ENCODE measurements at regions not wholly inside any gene's neighbourhood (a gene's known extent, or its start where the extent isn't known, plus 50 kb on each side); places are given as distances from the start of the nearest gene placed in this dataset.

GRCh38 chr3:159123877-159124276 lies 322.0 kb downstream of the MFSD1 start:
- no peaks in the 10 kb centered on the region for H4K20me1 ChIP-seq (ENCODE audit: insufficient read depth)
- no peak overlapping the region for H2AFZ ChIP-seq (ENCODE audit: low read depth)

GRCh38 chr3:159126261-159127020 lies 324.6 kb downstream of the MFSD1 start:
- no peaks in the 10 kb centered on the region for H3K36me3 ChIP-seq (ENCODE audit: insufficient read depth)
- H3K4me3 ChIP-seq (IDR thresholded peaks at IDR 0.05; ENCODE audit: insufficient read depth, low read depth, low read length) = no peak overlapping the region
- no peak overlapping the region for H2AFZ ChIP-seq (ENCODE audit: low read depth)
- no peaks in the 10 kb centered on the region for H4K20me1 ChIP-seq (ENCODE audit: insufficient read depth)
- no peak for TF ChIP-seq CTCF (conservative IDR thresholded peaks at IDR 0.05; ENCODE audit: low read depth, low read length)
- H3K27ac ChIP-seq = no peak overlapping the region
- no peaks in the 10 kb centered on the region for H3K4me1 ChIP-seq (ENCODE audit: low read depth, poor library complexity, severe bottlenecking)
- no peaks in the 10 kb centered on the region for H3K79me2 ChIP-seq (ENCODE audit: insufficient read depth, low read depth)
- H3K9ac ChIP-seq = no peak overlapping the region
- H3K27me3 ChIP-seq (ENCODE audit: insufficient read depth, low read depth) = no peaks in the 10 kb centered on the region
- H3K4me2 ChIP-seq = no peak overlapping the region

More at GRCh38 chr3:159123877-159124276, 322.0 kb downstream of the MFSD1 start:
- H3K4me1 ChIP-seq (ENCODE audit: low read depth, poor library complexity, severe bottlenecking) = no peaks in the 10 kb centered on the region
- H3K79me2 ChIP-seq (ENCODE audit: insufficient read depth, low read depth) = no peaks in the 10 kb centered on the region
- H3K27me3 ChIP-seq (ENCODE audit: insufficient read depth, low read depth) = no peaks in the 10 kb centered on the region
- TF ChIP-seq CTCF (conservative IDR thresholded peaks at IDR 0.05; ENCODE audit: low read depth, low read length) = no peak
- no peak overlapping the region for H3K9ac ChIP-seq
- no peak overlapping the region for H3K4me3 ChIP-seq (IDR thresholded peaks at IDR 0.05; ENCODE audit: insufficient read depth, low read depth, low read length)
- no peaks in the 10 kb centered on the region for H3K36me3 ChIP-seq (ENCODE audit: insufficient read depth)
- H3K27ac ChIP-seq = no peak overlapping the region
- no peak overlapping the region for H3K4me2 ChIP-seq

- no peak overlapping the region for H2AFZ ChIP-seq (ENCODE audit: low read depth)
- H3K4me2 ChIP-seq = no peak overlapping the region
- H3K27me3 ChIP-seq (ENCODE audit: insufficient read depth, low read depth) = no peaks in the 10 kb centered on the region
- no peaks in the 10 kb centered on the region for H3K36me3 ChIP-seq (ENCODE audit: insufficient read depth)
- H3K4me3 ChIP-seq (IDR thresholded peaks at IDR 0.05; ENCODE audit: insufficient read depth, low read depth, low read length) = no peak overlapping the region
- H4K20me1 ChIP-seq (ENCODE audit: insufficient read depth) = no peaks in the 10 kb centered on the region
- no peaks in the 10 kb centered on the region for H3K79me2 ChIP-seq (ENCODE audit: insufficient read depth, low read depth)
- H3K9ac ChIP-seq = no peak overlapping the region
- TF ChIP-seq CTCF (conservative IDR thresholded peaks at IDR 0.05; ENCODE audit: low read depth, low read length) = no peak
- no peaks in the 10 kb centered on the region for H3K4me1 ChIP-seq (ENCODE audit: low read depth, poor library complexity, severe bottlenecking)
- no peak overlapping the region for H3K27ac ChIP-seq
Observed at GRCh38 chr3:159127021-159127392, 325.2 kb downstream of the MFSD1 start.

- TF ChIP-seq CTCF (conservative IDR thresholded peaks at IDR 0.05; ENCODE audit: low read depth, low read length) = no peak
- Histone ChIP-seq H3K36me3 (ENCODE audit: insufficient read depth) (no peaks in the 10 kb centered on the region), H3K27me3 (ENCODE audit: insufficient read depth, low read depth) (no peaks in the 10 kb centered on the region), H2AFZ (ENCODE audit: low read depth) (no peak overlapping the region), H3K79me2 (ENCODE audit: insufficient read depth, low read depth) (no peaks in the 10 kb centered on the region), H3K27ac (no peak overlapping the region), H4K20me1 (ENCODE audit: insufficient read depth) (no peaks in the 10 kb centered on the region), H3K4me1 (ENCODE audit: low read depth, poor library complexity, severe bottlenecking) (no peaks in the 10 kb centered on the region), H3K4me2 (no peak overlapping the region), H3K9ac (no peak overlapping the region), H3K4me3 (IDR thresholded peaks at IDR 0.05; ENCODE audit: insufficient read depth, low read depth, low read length) (no peak overlapping the region)
Observed at GRCh38 chr3:159128628-159129027, 326.8 kb downstream of the MFSD1 start.

Data from KMS-11 (cell line).